Hepatocyte (in vitro differentiated cells): ENCODE measurements at regions not wholly inside any gene's neighbourhood (a gene's known extent, or its start where the extent isn't known, plus 50 kb on each side); places are given as distances from the start of the nearest gene placed in this dataset.

Experiments used
- DNase-seq: peaks from one replicate; pipeline ENCODE4 v3.0.0-alpha.2; 2016; ENCODE audit warnings: low spot score
- H2AFZ ChIP-seq: fragments of 200-600 bp; sonication (generic); 2 replicates; pipeline ENCODE4 v1.6.0; 2016; ENCODE audit warnings: antibody characterized with exemption, mild to moderate bottlenecking
- H3K27ac ChIP-seq: fragments of 200-600 bp; sonication (generic); 2 replicates; pipeline ENCODE4 v1.5.1; 2016; ENCODE audit warnings: mild to moderate bottlenecking
- H3K27me3 ChIP-seq: fragments of 200-600 bp; sonication (generic); 2 replicates; pipeline ENCODE4 v1.6.1; 2016
- H3K36me3 ChIP-seq: fragments of 200-600 bp; sonication (generic); replicated peaks from 2 replicates; pipeline ENCODE4 v1.5.1; 2016; ENCODE audit warnings: low read depth; ENCODE audit not compliant: insufficient read depth
- H3K4me1 ChIP-seq: fragments of 200-600 bp; sonication (generic); 2 replicates; pipeline ENCODE4 v1.5.1; 2016; ENCODE audit warnings: mild to moderate bottlenecking, moderate library complexity; ENCODE audit not compliant: insufficient read depth
- H3K4me2 ChIP-seq: fragments of 200-600 bp; sonication (generic); 2 replicates; pipeline ENCODE4 v1.6.0; 2016
- H3K4me3 ChIP-seq: fragments of 200-600 bp; sonication (generic); 2 replicates; pipeline ENCODE4 v1.5.1; 2016; ENCODE audit warnings: mild to moderate bottlenecking
- H3K79me2 ChIP-seq: fragments of 200-600 bp; sonication (generic); 2 replicates; pipeline ENCODE4 v1.6.0; 2017; ENCODE audit warnings: mild to moderate bottlenecking
- H3K9me2 ChIP-seq: fragments of 200-600 bp; sonication (generic); replicated peaks from 2 replicates; pipeline ENCODE4 v1.6.0; 2017; ENCODE audit warnings: mild to moderate bottlenecking; ENCODE audit not compliant: insufficient read depth
- H3K9me3 ChIP-seq: fragments of 200-600 bp; sonication (generic); 2 replicates; pipeline ENCODE4 v1.5.1; 2016; ENCODE audit warnings: low read depth, mild to moderate bottlenecking
- H4K20me1 ChIP-seq: fragments of 200-600 bp; sonication (generic); 2 replicates; pipeline ENCODE4 v1.6.0; 2016; ENCODE audit warnings: mild to moderate bottlenecking; ENCODE audit not compliant: insufficient read depth, poor library complexity, severe bottlenecking
- EZH2 ChIP-seq: fragments of 200-600 bp; sonication (generic); IDR thresholded peaks from 2 replicates; pipeline ENCODE4 v1.6.1; 2016; ENCODE audit warnings: antibody characterized with exemption, mild to moderate bottlenecking, borderline replicate concordance
- EZH2phosphoT487 ChIP-seq: fragments of 200-600 bp; sonication (generic); IDR thresholded peaks from one replicate; pipeline ENCODE4 v1.6.1; 2018; ENCODE audit warnings: antibody characterized with exemption, mild to moderate bottlenecking, low read depth, moderate library complexity; ENCODE audit not compliant: unreplicated experiment, severe bottlenecking
- WGBS: methylation state at CpG from one replicate; pipeline ENCODE4 v1.1.6; 2016; ENCODE audit warnings: low lambda C conversion rate; ENCODE audit errors: missing lambda C conversion rate; 5-methylcytosine and 5-hydroxymethylcytosine counted together
- TF ChIP-seq, protein P1 (sequence below): fragments of 200-600 bp; sonication (generic); IDR thresholded peaks from 2 replicates; pipeline ENCODE4 v1.5.1; 2016; ENCODE audit warnings: antibody characterized with exemption, mild to moderate bottlenecking; ENCODE audit not compliant: poor library complexity

- Histone ChIP-seq H3K4me1 (no peaks in the 10 kb centered on the region), H3K27ac (no peak overlapping the region), H4K20me1 (no peaks in the 10 kb centered on the region), H2AFZ (no peak overlapping the region), H3K9me3 (no peaks in the 10 kb centered on the region), H3K9me2 (no peaks in the 10 kb centered on the region), H3K36me3 (no peaks in the 10 kb centered on the region), H3K4me2 (no peak overlapping the region), H3K4me3 (no peak overlapping the region), H3K27me3 (no peaks in the 10 kb centered on the region), H3K79me2 (no peaks in the 10 kb centered on the region)
- TF ChIP-seq, protein P1, sequence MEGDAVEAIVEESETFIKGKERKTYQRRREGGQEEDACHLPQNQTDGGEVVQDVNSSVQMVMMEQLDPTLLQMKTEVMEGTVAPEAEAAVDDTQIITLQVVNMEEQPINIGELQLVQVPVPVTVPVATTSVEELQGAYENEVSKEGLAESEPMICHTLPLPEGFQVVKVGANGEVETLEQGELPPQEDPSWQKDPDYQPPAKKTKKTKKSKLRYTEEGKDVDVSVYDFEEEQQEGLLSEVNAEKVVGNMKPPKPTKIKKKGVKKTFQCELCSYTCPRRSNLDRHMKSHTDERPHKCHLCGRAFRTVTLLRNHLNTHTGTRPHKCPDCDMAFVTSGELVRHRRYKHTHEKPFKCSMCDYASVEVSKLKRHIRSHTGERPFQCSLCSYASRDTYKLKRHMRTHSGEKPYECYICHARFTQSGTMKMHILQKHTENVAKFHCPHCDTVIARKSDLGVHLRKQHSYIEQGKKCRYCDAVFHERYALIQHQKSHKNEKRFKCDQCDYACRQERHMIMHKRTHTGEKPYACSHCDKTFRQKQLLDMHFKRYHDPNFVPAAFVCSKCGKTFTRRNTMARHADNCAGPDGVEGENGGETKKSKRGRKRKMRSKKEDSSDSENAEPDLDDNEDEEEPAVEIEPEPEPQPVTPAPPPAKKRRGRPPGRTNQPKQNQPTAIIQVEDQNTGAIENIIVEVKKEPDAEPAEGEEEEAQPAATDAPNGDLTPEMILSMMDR, result no peak
- TF ChIP-seq EZH2, result no peak
- no peak for TF ChIP-seq EZH2phosphoT487
- DNase-seq, result no peak
- 83% methylated on average over 2 of the region's 2 CpGs for WGBS
Observed at GRCh38 chr4:86536151-86536550, 58.0 kb upstream of the PTPN13 start.

DNA sequence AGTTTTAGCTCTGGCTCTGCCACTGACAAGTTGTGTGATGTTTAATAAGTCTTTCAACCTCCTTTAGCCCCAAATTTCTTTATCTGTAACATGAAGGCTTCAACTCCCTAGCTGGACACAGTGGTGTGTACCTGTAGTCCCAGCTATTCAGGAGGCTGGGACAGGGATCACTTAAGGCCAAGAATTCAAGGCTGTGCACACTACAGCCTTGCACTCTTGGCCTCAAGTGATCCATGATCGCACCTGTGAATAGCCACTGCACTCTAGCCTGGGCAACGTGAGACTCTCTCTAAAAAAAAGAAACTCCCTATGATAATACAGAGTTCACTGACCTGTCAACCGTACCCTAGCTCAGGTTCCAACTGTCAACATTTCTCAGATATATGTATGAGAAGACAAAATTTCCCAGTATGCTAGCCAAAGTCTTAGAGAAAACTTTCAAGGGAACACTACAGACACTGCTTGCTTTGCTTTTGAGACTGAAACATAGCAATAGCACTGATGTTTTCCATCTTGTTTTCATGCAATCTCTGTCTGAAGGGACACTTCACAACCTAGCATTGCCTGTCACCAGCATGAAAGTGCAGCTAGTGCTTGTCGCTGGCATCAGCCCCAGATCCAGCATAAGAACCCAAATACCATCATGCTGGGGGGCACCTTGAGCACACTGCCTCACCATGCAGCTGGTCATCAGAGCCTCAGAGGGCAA is 51.6 kb upstream of the PTPN13 start:
- no peaks in the 10 kb centered on the region for H3K79me2 ChIP-seq
- no peaks in the 10 kb centered on the region for H3K9me3 ChIP-seq
- no peak for DNase-seq
- no peaks in the 10 kb centered on the region for H4K20me1 ChIP-seq
- H3K36me3 ChIP-seq, result no peaks in the 10 kb centered on the region
- TF ChIP-seq, protein P1, result no peak
- TF ChIP-seq EZH2phosphoT487, result no peak
- no peak for TF ChIP-seq EZH2
- no peak overlapping the region for H3K4me2 ChIP-seq
- H3K9me2 ChIP-seq, result no peaks in the 10 kb centered on the region
- H3K27ac ChIP-seq, result no peak overlapping the region
- H2AFZ ChIP-seq, result no peak overlapping the region
- 89% methylated on average over 4 of the region's 4 CpGs for WGBS
- H3K4me3 ChIP-seq, result no peak overlapping the region
- H3K27me3 ChIP-seq, result no peaks in the 10 kb centered on the region
- H3K4me1 ChIP-seq, result no peaks in the 10 kb centered on the region

DNA sequence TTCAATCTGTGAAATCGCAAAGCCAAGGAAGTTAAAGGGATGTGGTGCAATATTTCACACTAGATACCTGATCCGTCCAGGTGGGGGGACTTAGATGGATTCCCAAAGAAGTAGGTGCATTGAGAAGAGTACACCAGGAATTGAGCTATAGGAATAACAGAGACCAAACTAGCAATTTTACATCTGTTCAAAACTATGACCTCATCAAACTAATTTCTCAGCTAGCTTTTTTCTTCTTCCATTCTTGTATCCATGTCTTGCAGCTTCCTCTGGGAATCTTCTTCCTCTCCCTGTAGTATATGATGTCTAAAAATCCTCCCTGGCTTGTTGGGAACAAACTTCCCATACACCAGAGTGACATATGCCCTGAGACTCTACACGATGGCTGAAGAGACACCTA is 51.0 kb upstream of the PTPN13 start:
- no peaks in the 10 kb centered on the region for H3K9me3 ChIP-seq
- no peaks in the 10 kb centered on the region for H3K36me3 ChIP-seq
- H2AFZ ChIP-seq, result no peak overlapping the region
- no peaks in the 10 kb centered on the region for H3K4me1 ChIP-seq
- no peaks in the 10 kb centered on the region for H4K20me1 ChIP-seq
- WGBS, result 72% methylated on average over 3 of the region's 3 CpGs
- no peak overlapping the region for H3K27ac ChIP-seq
- no peak for DNase-seq
- H3K9me2 ChIP-seq, result no peaks in the 10 kb centered on the region
- H3K4me3 ChIP-seq, result no peak overlapping the region
- TF ChIP-seq, protein P1, result no peak
- TF ChIP-seq EZH2 (no peak), EZH2phosphoT487 (no peak)
- no peak overlapping the region for H3K4me2 ChIP-seq
- H3K27me3 ChIP-seq, result no peaks in the 10 kb centered on the region
- no peaks in the 10 kb centered on the region for H3K79me2 ChIP-seq
